Astrocyte of the spinal cord (primary cell): ENCODE measurements at regions not wholly inside any gene's neighbourhood (a gene's known extent, or its start where the extent isn't known, plus 50 kb on each side); places are given as distances from the start of the nearest gene placed in this dataset.

Experiments used
- DNase-seq: peaks from one replicate; pipeline ENCODE4 v3.0.0; 2011; ENCODE audit warnings: low read depth, low spot score
- H3K4me3 ChIP-seq: 2 replicates; pipeline ENCODE4 v1.5.1; 2011; ENCODE audit warnings: low read depth, mild to moderate bottlenecking, low read length, moderate library complexity
- in situ Hi-C: cut with HindIII; loops from 2 replicates; pipeline ENCODE4 v1.10.0; 2017; ENCODE audit warnings: low sequenced_read_pairs
- TF ChIP-seq, protein P1 (sequence below): IDR thresholded peaks from 2 replicates; pipeline ENCODE4 v1.5.1; 2012; ENCODE audit warnings: low read depth, mild to moderate bottlenecking, low read length, inconsistent platforms

DNA sequence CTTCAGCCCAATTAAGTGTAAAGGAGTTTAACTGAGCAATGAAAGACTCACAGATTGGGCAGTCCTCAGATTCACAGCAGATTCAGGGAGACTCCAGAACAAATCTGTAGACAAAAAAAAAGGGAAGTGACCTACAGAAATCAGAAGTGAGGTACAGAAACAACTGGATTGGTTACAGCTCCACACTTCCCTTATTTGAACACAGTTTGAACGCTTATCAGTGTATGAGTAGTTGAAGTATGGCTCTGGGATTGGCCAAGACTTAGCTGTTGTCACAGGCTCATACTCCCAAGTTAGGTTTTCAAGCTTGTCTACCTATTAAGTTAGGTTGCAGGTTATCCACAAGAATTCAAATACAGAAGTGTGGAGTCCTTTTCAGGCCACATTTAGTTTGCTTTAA, 112.4 kb upstream of the ELOVL6 start:
- in situ Hi-C loops = no loop called here
- DNase-seq = no peak
- H3K4me3 ChIP-seq = no peak overlapping the region
- TF ChIP-seq, protein P1, sequence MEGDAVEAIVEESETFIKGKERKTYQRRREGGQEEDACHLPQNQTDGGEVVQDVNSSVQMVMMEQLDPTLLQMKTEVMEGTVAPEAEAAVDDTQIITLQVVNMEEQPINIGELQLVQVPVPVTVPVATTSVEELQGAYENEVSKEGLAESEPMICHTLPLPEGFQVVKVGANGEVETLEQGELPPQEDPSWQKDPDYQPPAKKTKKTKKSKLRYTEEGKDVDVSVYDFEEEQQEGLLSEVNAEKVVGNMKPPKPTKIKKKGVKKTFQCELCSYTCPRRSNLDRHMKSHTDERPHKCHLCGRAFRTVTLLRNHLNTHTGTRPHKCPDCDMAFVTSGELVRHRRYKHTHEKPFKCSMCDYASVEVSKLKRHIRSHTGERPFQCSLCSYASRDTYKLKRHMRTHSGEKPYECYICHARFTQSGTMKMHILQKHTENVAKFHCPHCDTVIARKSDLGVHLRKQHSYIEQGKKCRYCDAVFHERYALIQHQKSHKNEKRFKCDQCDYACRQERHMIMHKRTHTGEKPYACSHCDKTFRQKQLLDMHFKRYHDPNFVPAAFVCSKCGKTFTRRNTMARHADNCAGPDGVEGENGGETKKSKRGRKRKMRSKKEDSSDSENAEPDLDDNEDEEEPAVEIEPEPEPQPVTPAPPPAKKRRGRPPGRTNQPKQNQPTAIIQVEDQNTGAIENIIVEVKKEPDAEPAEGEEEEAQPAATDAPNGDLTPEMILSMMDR = no peak

DNA sequence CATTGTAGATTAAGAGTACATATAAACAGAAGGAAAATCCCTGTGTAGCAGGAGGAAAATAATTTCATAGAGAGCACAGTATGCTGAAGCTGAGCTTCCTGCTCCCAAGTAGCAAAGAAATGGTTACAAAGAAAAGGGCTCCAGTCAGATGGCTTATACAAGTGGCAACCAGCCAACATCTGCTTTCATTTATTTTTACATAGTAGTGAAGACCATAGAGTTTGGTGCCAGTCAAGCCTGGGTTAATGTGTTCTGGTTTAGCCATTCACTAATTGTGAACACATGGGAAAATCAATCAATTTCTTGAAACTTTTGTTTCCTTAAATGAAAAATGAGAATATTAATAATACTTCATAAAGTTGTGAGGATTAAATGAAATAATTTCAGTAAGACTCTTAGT, 111.3 kb upstream of the ELOVL6 start:
- H3K4me3 ChIP-seq = no peak overlapping the region
- in situ Hi-C loops = no loop called here
- TF ChIP-seq, protein P1 = no peak
- peak; percentile 64 for DNase-seq

DNA sequence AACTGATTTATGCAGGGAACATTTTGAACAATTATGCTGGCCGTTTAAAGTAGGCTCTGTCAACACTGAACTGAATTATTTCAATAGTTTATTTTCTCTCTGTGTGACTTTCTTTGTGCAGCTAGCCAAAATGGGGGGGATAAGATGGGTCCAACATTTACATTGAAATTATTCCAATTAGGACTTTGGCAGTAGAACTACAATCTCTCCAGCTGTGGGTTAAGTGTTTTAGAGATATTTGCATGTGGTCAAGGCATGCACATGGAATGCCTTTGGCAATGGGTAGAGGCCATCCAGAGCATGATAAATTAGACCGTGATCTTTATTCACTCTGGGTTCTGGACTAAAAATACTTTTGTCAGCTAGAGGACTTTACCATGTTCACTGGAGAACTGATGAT, 107.9 kb upstream of the ELOVL6 start:
- TF ChIP-seq, protein P1 = no peak
- in situ Hi-C loops = no loop called here
- H3K4me3 ChIP-seq = no peak overlapping the region
- DNase-seq = peak; percentile 59

DNA sequence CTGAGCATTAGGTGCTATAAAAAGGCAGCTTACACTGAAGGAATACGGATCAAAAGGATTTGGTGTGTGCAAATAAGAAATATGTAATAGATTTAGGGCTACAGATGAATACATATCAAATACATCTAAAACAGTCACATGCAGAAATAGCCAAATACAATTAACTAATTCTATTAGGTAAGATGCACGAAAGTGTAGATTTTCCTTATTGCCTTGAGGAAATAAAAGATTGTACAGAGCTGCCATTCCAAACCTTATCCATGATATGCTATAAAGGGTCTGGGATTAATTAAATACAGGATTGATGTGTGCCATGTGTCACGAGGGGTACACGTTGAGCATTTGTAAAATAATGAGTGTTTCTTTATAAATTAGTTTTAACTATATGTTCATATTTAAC, 107.0 kb upstream of the ELOVL6 start:
- DNase-seq = no peak
- H3K4me3 ChIP-seq = no peak overlapping the region
- TF ChIP-seq, protein P1 = no peak
- in situ Hi-C loops = no loop called here

DNA sequence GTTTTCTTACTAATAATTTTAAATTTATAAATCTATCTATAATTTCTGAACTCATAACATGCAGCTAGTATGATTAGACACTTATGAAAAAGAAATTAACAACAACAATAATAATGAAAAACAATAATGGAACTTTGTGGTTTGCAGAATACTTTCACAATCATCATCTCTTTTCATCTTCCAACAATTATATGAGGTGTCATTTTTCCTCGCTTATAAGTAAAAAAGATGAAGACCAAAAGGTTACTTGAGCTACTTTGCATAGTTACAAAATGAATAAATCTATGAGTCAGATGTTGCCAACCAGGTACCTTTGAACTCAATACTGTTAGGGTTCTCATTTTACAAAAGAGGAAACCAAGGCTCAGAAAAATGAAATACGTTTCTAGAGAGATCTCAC, 98.5 kb upstream of the ELOVL6 start:
- TF ChIP-seq, protein P1 = no peak
- in situ Hi-C loops = no loop called here
- H3K4me3 ChIP-seq = no peak overlapping the region
- no peak for DNase-seq

DNA sequence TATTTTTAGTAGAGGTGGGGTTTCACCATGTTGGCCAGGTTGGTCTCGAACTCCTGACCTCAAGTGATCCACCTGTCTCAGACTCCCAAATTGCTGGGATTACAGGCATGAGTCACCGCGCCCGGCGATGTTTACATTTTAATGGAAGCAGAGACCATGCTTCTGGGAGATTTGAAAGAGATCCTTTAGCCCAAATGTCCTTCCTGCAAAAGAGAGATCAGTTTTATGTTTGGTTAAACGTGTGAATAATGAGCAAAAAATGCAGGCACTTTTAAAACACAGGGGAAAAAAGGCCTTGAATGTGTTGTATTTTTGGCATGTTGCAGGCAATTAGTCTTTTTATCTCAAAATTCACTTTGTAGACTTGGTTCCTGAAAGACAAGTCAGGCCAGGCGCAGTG, 95.8 kb upstream of the ELOVL6 start:
- peak; percentile 15 for DNase-seq
- TF ChIP-seq, protein P1 = no peak
- H3K4me3 ChIP-seq = no peak overlapping the region

More for the DNA sequence above, 95.8 kb upstream of the ELOVL6 start:
- in situ Hi-C loops = no loop called here
